Choroid plexus epithelial cell (primary cell): ENCODE measurements at regions not wholly inside any gene's neighbourhood (a gene's known extent, or its start where the extent isn't known, plus 50 kb on each side); places are given as distances from the start of the nearest gene placed in this dataset.
"Not testable (repeated sequence)": the region's sequence is repeated elsewhere in the genome, so short reads cannot be mapped to it uniquely, and the experiment has no call there.

Experiments
- DNase-seq: peaks from one replicate; pipeline ENCODE4 v3.0.0-alpha.2; 2010; ENCODE audit warnings: low read depth
- H3K4me3 ChIP-seq: 2 replicates; pipeline ENCODE4 v1.5.1; 2011; ENCODE audit warnings: low read depth, mild to moderate bottlenecking, control low read depth, low read length, moderate library complexity
- CTCF ChIP-seq: conservative IDR thresholded peaks from 2 replicates; pipeline ENCODE4 v1.5.1; 2011; ENCODE audit warnings: low read depth, mild to moderate bottlenecking, control low read depth, inconsistent platforms, low read length, moderate library complexity

- TF ChIP-seq CTCF, result no peak
- no peak overlapping the region for H3K4me3 ChIP-seq
- DNase-seq, result no peak
Observed at GRCh38 chrX:41982953-41983352, 59.6 kb upstream of the CASK start.

GRCh38 chrX:41981481-41982013 is 58.2 kb upstream of the CASK start:
- no peak for TF ChIP-seq CTCF

GRCh38 chrX:41974677-41975076 is 51.3 kb upstream of the CASK start:
- H3K4me3 ChIP-seq, DNase-seq: not testable (repeated sequence)

More at GRCh38 chrX:41981481-41982013, 58.2 kb upstream of the CASK start:
- DNase-seq, result no peak
- no peak overlapping the region for H3K4me3 ChIP-seq

- no peak overlapping the region for H3K4me3 ChIP-seq
- no peak for TF ChIP-seq CTCF
- DNase-seq, result no peak
Observed at GRCh38 chrX:41973208-41973607, 49.9 kb upstream of the CASK start.
